Prostate gland (tissue), 2 donors: ENCODE measurements at regions not wholly inside any gene's neighbourhood (a gene's known extent, or its start where the extent isn't known, plus 50 kb on each side); places are given as distances from the start of the nearest gene placed in this dataset.

ENCODE experiments used
- DNase-seq: peaks from one replicate; pipeline ENCODE4 v3.0.0-alpha.2; 2019; ENCODE audit warnings: low spot score
- H3K27ac ChIP-seq, 2 donors: fragments of 200-600 bp; sonication (generic); 2 replicates each; pipeline ENCODE4 v1.5.1; 2017 to 2019
- H3K27me3 ChIP-seq: fragments of 200-600 bp; sonication (generic); replicated peaks from 2 replicates; pipeline ENCODE4 v1.5.1; 2019; ENCODE audit not compliant: insufficient read depth
- H3K36me3 ChIP-seq, 2 donors: fragments of 200-600 bp; sonication (generic); 1 replicate in 1 of 2; 2 replicates in 1 of 2; pipeline versions ENCODE4 v1.5.1 to v1.8.1; 2017 to 2019
- H3K4me1 ChIP-seq: fragments of 200-600 bp; sonication (generic); replicated peaks from 2 replicates; pipeline ENCODE4 v1.5.1; 2019
- H3K4me3 ChIP-seq, 2 donors: fragments of 200-600 bp; sonication (generic); 2 replicates each; pipeline ENCODE4 v1.5.1; 2017 to 2019
- H3K9me3 ChIP-seq: fragments of 200-600 bp; sonication (generic); 2 replicates; pipeline ENCODE4 v1.5.1; 2017
- CTCF ChIP-seq, 4 experiments: fragments of 200-600 bp in 2 of 4; fragments of 450-650 bp in 2 of 4; sonication (generic) in 2 of 4; IDR thresholded peaks; 1 replicate in 3 of 4; 2 replicates in 1 of 4; pipeline ENCODE4 v1.5.1; 2016 to 2019; ENCODE audit warnings: antibody characterized with exemption in 4 of 4, mild to moderate bottlenecking in 2 of 4, moderate library complexity in 2 of 4
- POLR2A ChIP-seq: fragments of 450-650 bp; IDR thresholded peaks from one replicate; pipeline ENCODE4 v1.6.1; 2016; ENCODE audit warnings: antibody characterized with exemption, mild to moderate bottlenecking
- POLR2AphosphoS5 ChIP-seq: sonication (generic); formaldehyde crosslinking; IDR thresholded peaks from one replicate; pipeline ENCODE4 v1.6.1; 2017; ENCODE audit warnings: antibody characterized with exemption
- WGBS: methylation state at CpG from one replicate; pipeline ENCODE4 v1.1.5; 2018; 5-methylcytosine and 5-hydroxymethylcytosine counted together
- intact Hi-C: fragments of 100-400 bp; cut with DNase I; formaldehyde crosslinking; loops from one replicate; pipeline ENCODE4 v1.14.2; 2022

- no peak overlapping the region for H3K27ac ChIP-seq
- TF ChIP-seq CTCF (IDR thresholded peaks at IDR 0.05) = no peak
- intact Hi-C loops = no loop called here
- H3K4me3 ChIP-seq = no peak overlapping the region
- WGBS = 56% methylated on average over 1 of the region's 1 CpG
- no peak for DNase-seq
- no peaks in the 10 kb centered on the region for H3K4me1 ChIP-seq
- H3K36me3 ChIP-seq = no peaks in the 10 kb centered on the region
- no peaks in the 10 kb centered on the region for H3K27me3 ChIP-seq
- no peaks in the 10 kb centered on the region for H3K9me3 ChIP-seq
Measured at GRCh38 chr2:59630789-59631188, 922.7 kb downstream of the BCL11A start.

- Histone ChIP-seq H3K4me1 (no peaks in the 10 kb centered on the region), H3K9me3 (no peaks in the 10 kb centered on the region), H3K4me3 (no peak overlapping the region), H3K27me3 (no peaks in the 10 kb centered on the region), H3K27ac (no peak overlapping the region), H3K36me3 (no peaks in the 10 kb centered on the region)
- 0% methylated on average over 1 of the region's 1 CpG for WGBS
- TF ChIP-seq POLR2AphosphoS5 (no peak), CTCF (IDR thresholded peaks at IDR 0.05) (no peak), POLR2A (no peak)
- intact Hi-C loops = no loop called here
- DNase-seq = no peak
Measured at GRCh38 chr2:59627599-59627998, 925.9 kb downstream of the BCL11A start.

GRCh38 chr2:59622599-59623308 lies 930.7 kb downstream of the BCL11A start:
- TF ChIP-seq POLR2AphosphoS5 = no peak
- no peak for TF ChIP-seq CTCF (IDR thresholded peaks at IDR 0.05)
- no peak for TF ChIP-seq POLR2A
- no peak overlapping the region for H3K4me3 ChIP-seq
- H3K9me3 ChIP-seq = no peaks in the 10 kb centered on the region
- no peak for DNase-seq
- H3K27ac ChIP-seq = no peak overlapping the region
- intact Hi-C loops = no loop called here
- H3K27me3 ChIP-seq = no peaks in the 10 kb centered on the region
- no peaks in the 10 kb centered on the region for H3K4me1 ChIP-seq
- no peaks in the 10 kb centered on the region for H3K36me3 ChIP-seq

GRCh38 chr2:59604123-59604522 lies 949.3 kb downstream of the BCL11A start:
- no peak for DNase-seq
- WGBS = 28% methylated on average over 1 of the region's 1 CpG
- no peak overlapping the region for H3K27ac ChIP-seq
- H3K27me3 ChIP-seq = no peaks in the 10 kb centered on the region
- H3K36me3 ChIP-seq = no peaks in the 10 kb centered on the region
- H3K4me3 ChIP-seq = no peak overlapping the region
- TF ChIP-seq POLR2AphosphoS5 (no peak), CTCF (IDR thresholded peaks at IDR 0.05) (no peak)
- no peaks in the 10 kb centered on the region for H3K9me3 ChIP-seq
- intact Hi-C loops = no loop called here
- no peaks in the 10 kb centered on the region for H3K4me1 ChIP-seq

GRCh38 chr2:59594671-59595222 lies 958.7 kb downstream of the BCL11A start:
- intact Hi-C loops = no loop called here
- no peaks in the 10 kb centered on the region for H3K36me3 ChIP-seq
- no peak for DNase-seq
- no peaks in the 10 kb centered on the region for H3K27me3 ChIP-seq
- WGBS = 88% methylated on average over 5 of the region's 5 CpGs
- H3K4me3 ChIP-seq = no peak overlapping the region
- H3K27ac ChIP-seq = no peak overlapping the region
- TF ChIP-seq POLR2AphosphoS5 = no peak
- no peak for TF ChIP-seq POLR2A
- TF ChIP-seq CTCF (IDR thresholded peaks at IDR 0.05) = no peak
- no peaks in the 10 kb centered on the region for H3K9me3 ChIP-seq
- no peaks in the 10 kb centered on the region for H3K4me1 ChIP-seq
